HG02610 (cell line): ENCODE measurements at regions not wholly inside any gene's neighbourhood (a gene's known extent, or its start where the extent isn't known, plus 50 kb on each side); places are given as distances from the start of the nearest gene placed in this dataset.
A peak's percentile ranks its signal among the peaks of the same experiment; 100 is the strongest.
"Not testable (repeated sequence)": the region's sequence is repeated elsewhere in the genome, so short reads cannot be mapped to it uniquely, and the experiment has no call there.

Experiments
- ATAC-seq: cut with Tn5 transposase; IDR thresholded peaks from one replicate; pipeline ENCODE4 v1.9.1; 2021; ENCODE audit warnings: mild to moderate bottlenecking, moderate library complexity; ENCODE audit not compliant: unreplicated experiment

GRCh38 chr7:24428676-24429075, 144.6 kb upstream of the PALS2 start:
- ATAC-seq, result no peak

DNA sequence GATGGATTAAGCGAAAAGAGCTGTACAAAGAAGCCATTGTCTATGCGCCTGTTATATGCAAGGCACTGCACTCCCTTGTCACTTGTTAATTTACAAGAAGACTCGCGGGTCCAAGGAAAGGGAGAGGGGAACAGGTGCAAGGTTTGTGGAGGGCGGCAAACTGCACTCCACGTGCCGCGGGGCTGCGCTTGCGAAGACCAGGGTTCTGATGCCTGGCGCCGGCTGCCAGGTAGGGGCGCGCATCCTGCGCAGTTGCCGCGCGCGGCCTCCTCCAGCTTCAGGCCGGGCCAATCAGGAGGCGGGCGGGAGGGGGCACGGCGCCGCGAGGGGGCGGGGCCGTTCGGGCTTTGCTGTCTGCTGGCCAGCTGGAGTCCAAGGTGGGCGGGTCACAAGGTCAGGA, 140.6 kb upstream of the PALS2 start:
- no peak for ATAC-seq

DNA sequence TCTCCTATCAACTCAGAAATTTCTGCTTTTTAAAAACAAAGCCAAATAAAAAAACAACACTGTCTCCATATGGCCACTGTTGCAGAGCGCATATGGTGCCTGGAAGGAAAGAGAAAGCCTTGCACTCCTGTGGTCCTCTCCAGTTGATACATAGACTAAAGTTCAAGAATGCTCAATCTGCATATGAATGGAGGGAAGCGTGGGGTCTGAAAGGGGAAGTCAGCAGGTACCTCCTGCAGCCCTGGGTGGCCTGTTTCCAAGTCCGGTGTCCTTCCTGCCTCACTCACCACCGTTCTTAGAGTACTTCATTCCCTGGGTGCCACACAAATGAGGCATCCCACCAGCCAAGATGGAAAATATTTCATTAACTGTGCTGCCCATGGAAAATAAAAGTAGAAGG, 138.3 kb upstream of the PALS2 start:
- ATAC-seq, result no peak

DNA sequence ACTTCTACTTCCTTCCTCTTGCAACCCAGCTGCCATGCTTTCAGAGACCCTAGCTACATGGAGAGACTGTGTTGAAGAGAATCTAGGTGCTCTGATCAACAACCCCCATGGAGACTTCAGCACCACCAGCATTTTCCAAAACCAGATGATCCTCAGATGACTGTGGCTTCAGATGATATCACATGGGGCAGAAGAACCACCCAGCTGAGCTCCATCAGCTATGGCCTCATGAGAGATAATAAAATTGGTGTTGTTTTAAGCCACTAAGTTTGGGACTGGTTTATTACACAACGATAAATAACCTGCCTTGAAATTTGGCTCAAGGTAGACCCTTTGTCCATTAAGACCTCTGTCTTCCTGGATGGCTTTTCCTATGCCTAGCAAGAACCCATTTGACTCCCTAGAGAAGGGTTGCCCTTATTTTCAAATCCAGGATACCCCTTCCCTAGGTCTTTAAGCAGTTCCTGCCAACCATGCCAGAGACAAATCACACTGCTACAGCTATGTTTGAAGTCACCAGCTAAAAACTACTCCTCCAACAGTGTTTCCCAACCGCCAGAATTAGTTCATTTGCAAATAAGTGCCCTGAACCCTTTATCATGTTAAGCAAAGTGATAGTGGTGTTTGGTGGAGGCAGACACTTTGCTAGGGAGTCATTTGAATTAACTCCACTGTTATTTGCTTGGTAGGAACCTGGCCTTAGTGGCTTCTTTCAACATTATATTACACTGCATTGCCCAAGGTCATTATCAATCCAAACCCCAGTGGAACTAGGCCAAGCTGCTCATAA, 136.9 kb upstream of the PALS2 start:
- ATAC-seq, result no peak

GRCh38 chr7:24438232-24438631, 135.0 kb upstream of the PALS2 start:
- ATAC-seq, result no peak

DNA sequence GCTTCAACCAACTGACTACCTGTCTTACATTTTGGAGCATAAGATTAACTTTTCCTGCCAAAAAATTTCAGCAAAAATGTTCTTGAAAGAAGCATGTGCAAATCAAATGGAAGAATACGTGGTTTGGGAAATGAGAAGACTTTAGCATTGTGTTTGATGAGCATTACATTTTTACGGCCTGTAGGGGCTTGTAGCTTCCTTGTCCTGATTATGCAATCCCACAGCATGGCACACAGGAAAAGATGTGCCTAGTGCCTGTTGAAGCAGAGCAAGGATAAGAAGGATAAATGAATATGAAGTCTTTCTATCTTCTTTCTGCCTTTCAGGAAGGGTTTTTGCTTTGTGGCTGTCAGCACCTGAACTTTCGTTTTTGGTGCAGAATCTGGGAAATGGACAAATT, 134.1 kb upstream of the PALS2 start:
- ATAC-seq, result not testable (repeated sequence)

- ATAC-seq, result peak; percentile 55
These were observed 132.4 kb upstream of the PALS2 start for GRCh38 chr7:24440892-24441291.

GRCh38 chr7:24441314-24442027, 131.8 kb upstream of the PALS2 start:
- peak; percentile 37 for ATAC-seq

- ATAC-seq, result no peak
These were observed 131.0 kb upstream of the PALS2 start for GRCh38 chr7:24442170-24442777.

DNA sequence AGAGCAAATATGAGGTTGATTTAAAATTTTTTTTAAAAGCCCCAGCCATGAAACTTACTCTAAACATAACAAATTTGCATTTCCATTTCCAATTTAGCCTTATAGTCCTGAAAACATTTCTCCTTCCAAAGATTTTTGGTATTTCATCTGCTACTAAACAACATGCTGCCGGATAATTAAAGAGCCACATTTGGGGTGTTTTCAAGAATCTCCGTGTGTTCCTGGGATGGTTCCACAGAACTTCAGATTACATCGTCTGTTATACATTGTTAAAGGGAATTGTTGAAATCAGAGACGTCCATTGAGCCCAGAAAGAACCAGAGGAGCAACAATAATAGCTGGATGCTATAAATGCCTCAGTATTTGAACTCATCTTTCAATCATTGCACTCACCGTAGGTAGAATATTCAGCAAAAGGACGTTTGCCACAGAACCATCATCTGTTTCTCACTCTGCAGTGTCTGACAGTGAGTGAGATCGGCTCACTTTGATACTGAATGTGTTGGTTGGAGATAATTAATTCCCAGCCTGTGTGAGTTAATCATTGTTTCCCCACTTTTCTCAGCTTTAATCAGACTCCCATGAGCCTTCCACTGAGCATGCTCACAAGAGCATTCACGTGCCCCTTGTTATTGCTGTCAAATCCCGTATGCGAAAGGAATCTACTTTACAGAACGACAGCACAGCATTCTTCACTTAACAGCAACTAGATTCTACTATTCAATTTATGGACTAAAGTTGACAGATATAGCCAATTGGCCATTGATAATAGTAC, 128.4 kb upstream of the PALS2 start:
- ATAC-seq, result no peak

- ATAC-seq, result no peak
These were observed 125.2 kb upstream of the PALS2 start for GRCh38 chr7:24448038-24448437.

GRCh38 chr7:24449416-24449815, 123.8 kb upstream of the PALS2 start:
- not testable (repeated sequence) for ATAC-seq

DNA sequence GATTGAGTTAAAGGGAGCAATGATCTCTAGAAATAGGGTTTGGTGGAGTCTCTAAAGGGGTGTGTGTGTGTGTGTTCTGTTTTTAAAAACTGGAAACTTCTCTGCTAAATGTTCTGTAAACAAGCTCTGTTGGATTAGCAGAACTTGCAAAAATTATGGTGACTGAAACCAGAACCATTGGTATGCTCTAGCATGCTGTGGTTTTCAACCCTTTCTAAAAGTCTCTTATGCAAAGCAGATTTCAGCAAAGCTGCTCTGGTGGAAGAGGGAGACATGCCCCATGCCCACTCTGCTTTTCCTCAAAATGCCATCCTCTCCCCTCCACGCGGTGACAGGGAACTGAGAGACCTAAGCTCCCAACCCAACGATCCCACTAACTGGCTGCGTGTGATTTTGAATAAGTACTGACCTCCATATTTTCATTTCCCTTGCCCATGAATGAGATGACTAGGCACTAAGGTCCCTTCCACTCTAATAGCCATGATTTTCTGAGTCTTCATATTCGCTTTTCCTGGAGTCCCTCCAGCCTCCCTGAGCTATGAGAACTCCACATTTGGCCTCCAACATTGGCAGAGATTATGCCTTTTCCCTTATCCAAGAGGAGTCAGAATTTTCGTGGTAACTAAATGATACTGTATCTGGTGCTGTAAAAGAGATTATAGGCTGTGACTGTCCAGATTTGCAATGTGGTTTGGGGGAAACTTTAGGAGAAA, 117.3 kb upstream of the PALS2 start:
- ATAC-seq, result peak; percentile 72

DNA sequence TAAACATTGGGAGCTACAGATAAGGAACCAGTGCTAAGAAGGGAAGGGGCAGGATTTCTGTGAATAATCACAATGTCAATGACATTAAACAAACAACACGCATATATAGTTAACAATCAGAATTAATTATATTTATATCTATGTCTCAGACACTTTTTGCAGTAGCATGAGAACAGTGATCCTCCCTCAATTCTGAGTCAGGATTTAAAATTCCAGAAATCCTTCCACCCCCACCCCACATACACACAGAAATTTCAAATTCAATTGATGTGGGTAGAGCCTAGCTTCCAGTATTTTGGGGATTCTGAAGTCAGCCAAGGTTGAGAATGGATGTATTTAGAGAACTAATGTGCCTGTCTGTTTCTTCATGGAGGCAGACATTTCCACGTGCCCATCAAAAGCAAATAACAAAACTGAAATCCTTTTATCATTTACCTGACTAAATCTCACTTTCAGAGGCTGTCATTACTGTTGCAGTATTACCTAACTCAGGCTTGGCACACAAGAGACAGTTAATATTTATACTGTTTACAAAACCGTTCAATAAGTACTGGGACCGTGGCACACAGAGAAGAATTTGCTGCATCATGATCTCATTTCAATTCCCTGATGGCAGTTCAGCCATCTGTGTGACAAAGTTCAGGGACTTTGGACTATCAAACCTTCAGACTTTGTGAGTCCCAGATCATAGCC, 116.6 kb upstream of the PALS2 start:
- no peak for ATAC-seq

GRCh38 chr7:24457219-24457558, 116.1 kb upstream of the PALS2 start:
- ATAC-seq, result no peak

DNA sequence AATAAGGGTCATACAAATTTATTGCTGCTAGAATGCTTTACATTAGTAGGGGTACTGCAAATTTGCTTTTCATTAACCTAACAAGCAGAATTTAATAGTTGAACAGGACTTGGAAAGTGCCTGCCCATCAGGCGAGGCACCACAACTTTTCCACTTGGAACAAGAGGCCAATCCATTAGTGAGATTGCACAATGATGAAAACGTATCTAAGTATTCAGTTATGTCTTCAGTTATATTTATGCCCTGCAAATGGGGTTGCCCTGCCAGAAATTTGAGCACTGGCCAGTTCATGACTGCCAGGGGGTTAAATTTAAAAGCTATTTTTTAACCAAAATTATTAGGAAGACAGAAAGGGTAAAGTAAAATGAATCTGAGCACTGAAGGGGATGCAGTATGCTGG, 111.1 kb upstream of the PALS2 start:
- no peak for ATAC-seq

DNA sequence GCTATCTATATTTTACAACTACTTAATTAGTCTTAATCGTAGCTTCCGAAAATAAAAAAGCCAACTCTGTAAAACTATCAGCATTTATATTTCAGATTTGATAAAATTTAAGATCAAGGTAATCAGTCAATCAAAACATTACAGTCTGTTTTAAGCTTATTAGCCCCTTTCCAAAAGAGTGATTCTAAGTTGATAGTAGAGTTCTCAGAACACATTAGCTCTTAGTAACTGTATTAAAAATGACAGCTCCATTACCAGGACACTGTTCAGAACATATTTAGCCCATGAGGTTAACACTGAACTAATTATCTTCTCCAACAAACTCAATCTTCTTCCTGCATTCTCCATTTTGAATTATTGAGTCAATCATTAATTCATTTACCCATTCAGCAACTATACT, 110.3 kb upstream of the PALS2 start:
- no peak for ATAC-seq

- no peak for ATAC-seq
These were observed 109.8 kb upstream of the PALS2 start for GRCh38 chr7:24463474-24463873.

GRCh38 chr7:24464861-24465260, 108.4 kb upstream of the PALS2 start:
- no peak for ATAC-seq

- no peak for ATAC-seq
These were observed 107.0 kb upstream of the PALS2 start for GRCh38 chr7:24466168-24466768.
